SK-N-SH (cell line): ENCODE measurements at regions not wholly inside any gene's neighbourhood (a gene's known extent, or its start where the extent isn't known, plus 50 kb on each side); places are given as distances from the start of the nearest gene placed in this dataset.

Experiments
- CTCF ChIA-PET: fragments of 300-600, 350-600 bp; formaldehyde crosslinking; extraction: SDS; loops from one replicate; lab custom pipeline; 2021; lab: Yijun Ruan, JAX
- POLR2A ChIA-PET: fragments of 350-600 bp; sonication (Branson Sonifier 250); formaldehyde crosslinking; extraction: SDS; loops from one replicate; lab custom pipeline; 2020; ENCODE audit warnings: antibody characterized with exemption, inconsistent platforms; lab: Yijun Ruan, JAX
- DNase-seq: peaks from one replicate; pipeline ENCODE4 v3.0.0; 2012
- H2AFZ ChIP-seq: fragments of 200-600 bp; sonication (generic); 2 replicates; pipeline ENCODE4 v1.8.1; 2016; ENCODE audit warnings: antibody characterized with exemption, mild to moderate bottlenecking, low read depth
- H3F3A ChIP-seq: fragments of 200-600 bp; sonication (generic); replicated peaks from 2 replicates; pipeline ENCODE3; 2016; ENCODE audit warnings: antibody characterized with exemption, mild to moderate bottlenecking; ENCODE audit not compliant: insufficient read depth
- H3K27ac ChIP-seq, 2 experiments: fragments of 200-500 bp in 1 of 2; fragments of 200-600 bp in 1 of 2; sonication (Bioruptor generic) in 1 of 2; sonication (generic), shearing (Covaris generic) in 1 of 2; 2 replicates each; pipeline versions ENCODE4 v1.5.1 to v1.6.1; 2014 to 2016; ENCODE audit warnings: low read depth in 2 of 2, inconsistent platforms in 1 of 2, low read length in 1 of 2, mild to moderate bottlenecking in 1 of 2, mixed read lengths in 1 of 2
- H3K27me3 ChIP-seq: fragments of 200-600 bp; sonication (generic), shearing (Covaris generic); 2 replicates; pipeline ENCODE4 v1.6.1; 2016; ENCODE audit warnings: mixed run types; ENCODE audit not compliant: insufficient read depth
- H3K36me3 ChIP-seq, 2 experiments: fragments of 200-500 bp in 1 of 2; fragments of 200-600 bp in 1 of 2; sonication (Bioruptor generic) in 1 of 2; sonication (generic) in 1 of 2; replicated peaks in 1 of 2; 2 replicates each; pipeline versions ENCODE3 to v1.5.1; 2014 to 2016; ENCODE audit warnings: low read length in 1 of 2, mild to moderate bottlenecking in 1 of 2; ENCODE audit not compliant: insufficient read depth in 2 of 2, control insufficient read depth in 1 of 2
- H3K4me1 ChIP-seq, 2 experiments: fragments of 200-500 bp in 1 of 2; fragments of 200-600 bp in 1 of 2; sonication (Bioruptor generic) in 1 of 2; sonication (generic), shearing (Covaris generic) in 1 of 2; 2 replicates each; pipeline versions ENCODE4 v1.5.1 to v1.6.1; 2014 to 2016; ENCODE audit warnings: low read depth in 1 of 2, low read length in 1 of 2, mixed run types in 1 of 2; ENCODE audit not compliant: insufficient read depth in 2 of 2, control insufficient read depth in 1 of 2
- H3K4me2 ChIP-seq: fragments of 200-600 bp; sonication (generic), shearing (Covaris generic); 2 replicates; pipeline ENCODE4 v1.6.1; 2017; ENCODE audit warnings: mixed run types
- H3K4me3 ChIP-seq, 2 experiments: fragments of 200-500 bp in 1 of 2; fragments of 200-600 bp in 1 of 2; sonication (Bioruptor generic) in 1 of 2; sonication (generic), shearing (Covaris generic) in 1 of 2; 2 replicates each; pipeline versions ENCODE4 v1.5.1 to v1.8.1; 2014 to 2016; ENCODE audit warnings: low read depth in 2 of 2, inconsistent platforms in 1 of 2, low read length in 1 of 2, mild to moderate bottlenecking in 1 of 2, mixed read lengths in 1 of 2, moderate library complexity in 1 of 2
- H3K79me2 ChIP-seq: fragments of 200-600 bp; sonication (generic); 2 replicates; pipeline ENCODE4 v1.8.1; 2017; ENCODE audit warnings: mild to moderate bottlenecking; ENCODE audit not compliant: insufficient read depth
- H3K9ac ChIP-seq: fragments of 200-600 bp; sonication (generic); 2 replicates; pipeline ENCODE4 v1.6.1; 2017; ENCODE audit warnings: mixed run types
- H3K9me2 ChIP-seq: fragments of 200-600 bp; sonication (generic); 2 replicates; pipeline ENCODE4 v1.6.1; 2017; ENCODE audit warnings: mixed run types
- H3K9me3 ChIP-seq: fragments of 200-600 bp; sonication (generic); 2 replicates; pipeline ENCODE4 v1.6.1; 2017; ENCODE audit warnings: mixed run types, mild to moderate bottlenecking, moderate library complexity
- H4K20me1 ChIP-seq: fragments of 200-600 bp; sonication (generic); 2 replicates; pipeline ENCODE4 v1.6.1; 2017; ENCODE audit warnings: mild to moderate bottlenecking, mixed run types; ENCODE audit not compliant: insufficient read depth
- ELF1 ChIP-seq: IDR thresholded peaks from 2 replicates; pipeline ENCODE4 v1.4.0; 2012
- EP300 ChIP-seq, 2 experiments: IDR thresholded peaks; 2 replicates each; pipeline versions ENCODE4 v1.4.0 to v1.6.1; 2012; ENCODE audit warnings: borderline replicate concordance in 1 of 2, low read depth in 1 of 2, low read length in 1 of 2
- FOSL2 ChIP-seq: IDR thresholded peaks from 2 replicates; pipeline ENCODE4 v1.4.0; 2012; ENCODE audit warnings: low read depth, mild to moderate bottlenecking, moderate library complexity, borderline replicate concordance
- FOXJ3 ChIP-seq: sonication (generic); formaldehyde crosslinking; IDR thresholded peaks from 2 replicates; pipeline ENCODE4 v1.5.1; 2020; ENCODE audit warnings: mild to moderate bottlenecking, missing genetic modification reagents
- GABPA ChIP-seq: IDR thresholded peaks from 2 replicates; pipeline ENCODE4 v1.4.0; 2012; ENCODE audit warnings: low read depth, mild to moderate bottlenecking
- JUND ChIP-seq: IDR thresholded peaks from 2 replicates; pipeline ENCODE4 v1.4.0; 2012
- NFIC ChIP-seq: IDR thresholded peaks from 2 replicates; pipeline ENCODE4 v1.4.0; 2012; ENCODE audit warnings: borderline replicate concordance
- RAD21 ChIP-seq: IDR thresholded peaks from 2 replicates; pipeline ENCODE4 v1.6.1; 2012; ENCODE audit warnings: mild to moderate bottlenecking, low read length
- RFX5 ChIP-seq: IDR thresholded peaks from 2 replicates; pipeline ENCODE4 v1.6.1; 2012; ENCODE audit warnings: mild to moderate bottlenecking, improper control_type of control experiment, low read length
- RXRA ChIP-seq: IDR thresholded peaks from 2 replicates; pipeline ENCODE4 v1.4.0; 2012; ENCODE audit warnings: low read depth, mild to moderate bottlenecking, borderline replicate concordance
- SMC3 ChIP-seq: IDR thresholded peaks from 2 replicates; pipeline ENCODE4 v1.6.1; 2012; ENCODE audit warnings: low read depth, low read length, improper control_type of control experiment
- TCF12 ChIP-seq: IDR thresholded peaks from 2 replicates; pipeline ENCODE4 v1.4.0; 2012
- WGBS: methylation state at CpG from one replicate; pipeline ENCODE4 v1.1.6; 2017; ENCODE audit warnings: low lambda C conversion rate; 5-methylcytosine and 5-hydroxymethylcytosine counted together
- TF ChIP-seq, protein P1 (sequence below): IDR thresholded peaks from 2 replicates; pipeline ENCODE4 v1.4.0; 2012; ENCODE audit warnings: low read depth, borderline replicate concordance
- TF ChIP-seq, protein P2 (sequence below): IDR thresholded peaks from 2 replicates; pipeline ENCODE4 v1.4.0; 2012; ENCODE audit warnings: low read depth, borderline replicate concordance
- TF ChIP-seq, protein P3 (sequence below): fragments of 150-350 bp; IDR thresholded peaks from 2 replicates; pipeline ENCODE4 v1.6.1; 2017; ENCODE audit warnings: antibody characterized with exemption, low read length, low read depth, borderline replicate concordance
- TF ChIP-seq, protein P4 (sequence below): IDR thresholded peaks from 2 replicates; pipeline ENCODE4 v1.4.0; 2012; ENCODE audit warnings: low read depth

DNA sequence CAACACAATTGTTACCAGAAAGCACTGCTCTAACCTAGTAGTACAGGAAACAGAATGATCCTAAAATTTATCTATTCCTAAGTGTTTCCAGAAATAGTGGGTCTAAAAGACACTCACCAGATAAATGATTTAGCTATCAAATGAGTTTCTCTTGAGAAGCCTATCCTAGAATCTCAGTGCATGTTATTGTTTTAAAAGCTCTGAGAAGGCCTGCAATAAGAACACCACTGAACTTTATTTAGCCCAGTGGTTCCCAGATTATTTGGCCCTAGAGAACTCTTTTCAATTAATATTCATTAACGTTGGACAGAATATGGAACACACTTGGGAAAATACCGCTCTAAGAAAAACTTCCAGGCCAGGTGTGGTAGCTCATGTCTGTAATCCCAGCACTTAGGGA is 220.1 kb upstream of the GHITM start:
- CTCF ChIA-PET = interaction anchor here (0.6 to 1.3 kb wide), 3 partner anchors 12 to 1937 kb away, joined by 3 to 4 read pairs (median 3); no protein-coding TSS in a partner anchor
- no peaks in the 10 kb centered on the region for H3K27me3 ChIP-seq
- H3K4me1 ChIP-seq = no peaks in the 10 kb centered on the region
- no peaks in the 10 kb centered on the region for H3K79me2 ChIP-seq
- WGBS = 19% methylated on average over 2 of the region's 2 CpGs
- H3K27ac ChIP-seq = no peak overlapping the region
- TF ChIP-seq TCF12 (no peak), RFX5 (no peak), ELF1 (no peak)
- TF ChIP-seq, protein P1, sequence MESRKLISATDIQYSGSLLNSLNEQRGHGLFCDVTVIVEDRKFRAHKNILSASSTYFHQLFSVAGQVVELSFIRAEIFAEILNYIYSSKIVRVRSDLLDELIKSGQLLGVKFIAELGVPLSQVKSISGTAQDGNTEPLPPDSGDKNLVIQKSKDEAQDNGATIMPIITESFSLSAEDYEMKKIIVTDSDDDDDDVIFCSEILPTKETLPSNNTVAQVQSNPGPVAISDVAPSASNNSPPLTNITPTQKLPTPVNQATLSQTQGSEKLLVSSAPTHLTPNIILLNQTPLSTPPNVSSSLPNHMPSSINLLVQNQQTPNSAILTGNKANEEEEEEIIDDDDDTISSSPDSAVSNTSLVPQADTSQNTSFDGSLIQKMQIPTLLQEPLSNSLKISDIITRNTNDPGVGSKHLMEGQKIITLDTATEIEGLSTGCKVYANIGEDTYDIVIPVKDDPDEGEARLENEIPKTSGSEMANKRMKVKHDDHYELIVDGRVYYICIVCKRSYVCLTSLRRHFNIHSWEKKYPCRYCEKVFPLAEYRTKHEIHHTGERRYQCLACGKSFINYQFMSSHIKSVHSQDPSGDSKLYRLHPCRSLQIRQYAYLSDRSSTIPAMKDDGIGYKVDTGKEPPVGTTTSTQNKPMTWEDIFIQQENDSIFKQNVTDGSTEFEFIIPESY = no peak
- TF ChIP-seq, protein P2, sequence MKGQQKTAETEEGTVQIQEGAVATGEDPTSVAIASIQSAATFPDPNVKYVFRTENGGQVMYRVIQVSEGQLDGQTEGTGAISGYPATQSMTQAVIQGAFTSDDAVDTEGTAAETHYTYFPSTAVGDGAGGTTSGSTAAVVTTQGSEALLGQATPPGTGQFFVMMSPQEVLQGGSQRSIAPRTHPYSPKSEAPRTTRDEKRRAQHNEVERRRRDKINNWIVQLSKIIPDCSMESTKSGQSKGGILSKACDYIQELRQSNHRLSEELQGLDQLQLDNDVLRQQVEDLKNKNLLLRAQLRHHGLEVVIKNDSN = no peak
- DNase-seq = no peak
- no peak overlapping the region for H2AFZ ChIP-seq
- H4K20me1 ChIP-seq = no peaks in the 10 kb centered on the region
- H3K9ac ChIP-seq = no peak overlapping the region
- H3K4me2 ChIP-seq = no peak overlapping the region
- H3K4me3 ChIP-seq = no peak overlapping the region
- no peaks in the 10 kb centered on the region for H3K9me2 ChIP-seq
- H3K9me3 ChIP-seq = no peaks in the 10 kb centered on the region
- POLR2A ChIA-PET = no interaction called here
- H3F3A ChIP-seq = no peaks in the 10 kb centered on the region
- no peaks in the 10 kb centered on the region for H3K36me3 ChIP-seq

DNA sequence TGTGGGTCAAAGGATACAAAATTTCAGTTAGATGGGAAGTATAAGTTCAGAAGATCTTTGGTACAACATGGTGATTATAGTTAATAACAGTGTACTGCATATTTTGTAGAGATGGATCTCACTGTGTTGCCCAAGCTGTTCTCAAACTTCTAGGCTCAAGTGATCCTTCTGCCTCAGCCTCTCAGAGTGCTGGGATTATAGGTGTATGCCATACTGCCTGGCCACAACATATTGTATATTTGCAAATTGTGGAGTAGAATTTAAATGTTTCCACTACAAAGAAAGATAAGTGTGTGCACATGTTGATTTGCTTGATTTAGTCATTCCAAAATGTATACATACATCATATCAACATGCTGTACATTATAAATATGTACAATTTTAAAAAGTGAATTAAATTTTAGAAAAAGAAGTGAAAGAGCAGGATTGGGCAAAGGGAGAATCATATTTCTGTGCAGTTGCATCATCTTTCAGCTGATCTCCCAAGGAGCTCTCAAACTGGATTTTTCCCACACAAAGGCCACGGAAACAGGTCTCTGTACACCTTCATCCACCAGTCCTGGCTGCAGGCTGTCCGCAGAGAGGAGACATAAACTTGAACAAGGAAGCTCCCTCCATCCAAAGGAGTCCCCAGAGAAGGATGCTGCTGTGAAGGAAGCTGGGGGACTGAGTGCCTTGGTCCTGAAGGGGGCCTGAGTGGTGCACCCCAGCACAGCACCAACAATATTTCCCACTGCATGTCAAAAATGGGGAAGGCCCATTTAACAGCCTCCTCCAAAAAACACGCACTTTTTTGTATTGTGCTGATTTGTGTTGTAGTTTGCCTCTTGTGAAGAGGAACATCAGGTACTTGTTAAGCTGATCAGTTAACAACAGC is 217.1 kb upstream of the GHITM start:
- POLR2A ChIA-PET = no interaction called here
- WGBS = 20% methylated on average over 3 of the region's 3 CpGs

More for the DNA sequence above, 217.1 kb upstream of the GHITM start:
- H3K36me3 ChIP-seq = no peaks in the 10 kb centered on the region
- no peak overlapping the region for H3K4me2 ChIP-seq
- no peaks in the 10 kb centered on the region for H3K27me3 ChIP-seq
- CTCF ChIA-PET = interaction anchor here (1.0 to 1.1 kb wide), 3 partner anchors 9 to 847 kb away, joined by 3 read pairs; no protein-coding TSS in a partner anchor
- no peaks in the 10 kb centered on the region for H3F3A ChIP-seq
- no peak overlapping the region for H3K9ac ChIP-seq
- H4K20me1 ChIP-seq = no peaks in the 10 kb centered on the region
- no peaks in the 10 kb centered on the region for H3K4me1 ChIP-seq
- H3K4me3 ChIP-seq = no peak overlapping the region
- no peaks in the 10 kb centered on the region for H3K9me3 ChIP-seq
- no peaks in the 10 kb centered on the region for H3K79me2 ChIP-seq
- H2AFZ ChIP-seq = no peak overlapping the region
- no peak for DNase-seq
- no peaks in the 10 kb centered on the region for H3K9me2 ChIP-seq
- TF ChIP-seq JUND (no peak), RAD21 (no peak), RXRA (no peak), ELF1 (no peak), FOSL2 (no peak), GABPA (no peak), SMC3 (no peak), NFIC (no peak), EP300 (IDR thresholded peaks at IDR 0.05; ENCODE audit: borderline replicate concordance in 1 of 2, low read depth in 1 of 2, low read length in 1 of 2) (no peak), FOXJ3 (CRISPR knock-in tag) (no peak)
- TF ChIP-seq, protein P1 = no peak
- TF ChIP-seq, protein P3, sequence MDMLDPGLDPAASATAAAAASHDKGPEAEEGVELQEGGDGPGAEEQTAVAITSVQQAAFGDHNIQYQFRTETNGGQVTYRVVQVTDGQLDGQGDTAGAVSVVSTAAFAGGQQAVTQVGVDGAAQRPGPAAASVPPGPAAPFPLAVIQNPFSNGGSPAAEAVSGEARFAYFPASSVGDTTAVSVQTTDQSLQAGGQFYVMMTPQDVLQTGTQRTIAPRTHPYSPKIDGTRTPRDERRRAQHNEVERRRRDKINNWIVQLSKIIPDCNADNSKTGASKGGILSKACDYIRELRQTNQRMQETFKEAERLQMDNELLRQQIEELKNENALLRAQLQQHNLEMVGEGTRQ = no peak
- TF ChIP-seq, protein P4, sequence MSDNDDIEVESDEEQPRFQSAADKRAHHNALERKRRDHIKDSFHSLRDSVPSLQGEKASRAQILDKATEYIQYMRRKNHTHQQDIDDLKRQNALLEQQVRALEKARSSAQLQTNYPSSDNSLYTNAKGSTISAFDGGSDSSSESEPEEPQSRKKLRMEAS = no peak
- no peak overlapping the region for H3K27ac ChIP-seq
